WTC11 (cell line): ENCODE measurements at regions not wholly inside any gene's neighbourhood (a gene's known extent, or its start where the extent isn't known, plus 50 kb on each side); places are given as distances from the start of the nearest gene placed in this dataset.

ENCODE experiments used
- ATAC-seq: fragments of 200-7000 bp; cut with Tn5 transposase; 2 replicates; pipeline ENCODE4 v1.10.0; 2021; ENCODE audit warnings: mild to moderate bottlenecking, moderate library complexity
- CTCF ChIA-PET: fragments of 300-600 bp; sonication (Branson Sonifier 250); formaldehyde crosslinking; loops from one replicate; lab custom pipeline; 2021; ENCODE audit warnings: antibody characterized with exemption; lab: Charles Lee
- POLR2A ChIA-PET: fragments of 350-600 bp; sonication (Branson Sonifier 250); formaldehyde crosslinking; loops from one replicate; lab custom pipeline; 2021; ENCODE audit warnings: antibody characterized with exemption; lab: Charles Lee
- DNase-seq: peaks from one replicate; pipeline ENCODE4 v3.0.0; 2021; ENCODE audit warnings: low spot score
- H3K27ac Mint-ChIP-seq: 2 replicates; pipeline ENCODE4 v1.8.0; 2021; ENCODE audit warnings: mixed read lengths
- H3K27me3 Mint-ChIP-seq: 2 replicates; pipeline ENCODE4 v1.8.0; 2021; ENCODE audit warnings: low read depth, mild to moderate bottlenecking, moderate library complexity, mixed read lengths
- H3K36me3 Mint-ChIP-seq: 2 replicates; pipeline ENCODE4 v1.8.0; 2021; ENCODE audit warnings: mixed read lengths
- H3K4me1 Mint-ChIP-seq: 2 replicates; pipeline ENCODE4 v1.8.0; 2022; ENCODE audit warnings: mixed read lengths
- H3K4me3 Mint-ChIP-seq: 2 replicates; pipeline ENCODE4 v1.8.0; 2021; ENCODE audit warnings: mild to moderate bottlenecking, moderate library complexity, mixed read lengths
- H3K9me3 Mint-ChIP-seq: 2 replicates; pipeline ENCODE4 v1.8.0; 2021; ENCODE audit warnings: mixed read lengths
- AR ChIP-seq: fragments of 250-450 bp; sonication (Bioruptor Pico); IDR thresholded peaks from 2 replicates; pipeline ENCODE4 v1.9.0; 2021; ENCODE audit warnings: mild to moderate bottlenecking
- CBFB ChIP-seq: sonication (generic); formaldehyde crosslinking; IDR thresholded peaks from 2 replicates; pipeline ENCODE4 v1.8.1; 2022; ENCODE audit warnings: mild to moderate bottlenecking, low read depth, missing genetic modification reagents
- CREB1 ChIP-seq: sonication (generic); formaldehyde crosslinking; IDR thresholded peaks from 2 replicates; pipeline ENCODE4 v1.8.0; 2023; ENCODE audit warnings: mild to moderate bottlenecking, missing genetic modification reagents
- CREM ChIP-seq: sonication (generic); formaldehyde crosslinking; IDR thresholded peaks from 2 replicates; pipeline ENCODE4 v1.8.1; 2022; ENCODE audit warnings: mild to moderate bottlenecking, missing genetic modification reagents, moderate library complexity
- ELF4 ChIP-seq: sonication (generic); formaldehyde crosslinking; IDR thresholded peaks from 2 replicates; pipeline ENCODE4 v1.8.1; 2022; ENCODE audit warnings: low read depth, mild to moderate bottlenecking, moderate library complexity, missing genetic modification reagents
- ESRRA ChIP-seq: sonication (generic); formaldehyde crosslinking; IDR thresholded peaks from 2 replicates; pipeline ENCODE4 v1.8.1; 2022; ENCODE audit warnings: mild to moderate bottlenecking, missing genetic modification reagents, borderline replicate concordance
- FOXP1 ChIP-seq: sonication (generic); formaldehyde crosslinking; IDR thresholded peaks from 2 replicates; pipeline ENCODE4 v1.8.0; 2022; ENCODE audit warnings: missing genetic modification reagents, mild to moderate bottlenecking, moderate library complexity, borderline replicate concordance
- GRHL2 ChIP-seq: fragments of 250-450 bp; sonication (Bioruptor Pico); IDR thresholded peaks from 2 replicates; pipeline ENCODE4 v1.8.0; 2022; ENCODE audit warnings: mild to moderate bottlenecking, moderate library complexity; ENCODE audit not compliant: insufficient replicate concordance, severe bottlenecking
- HMGA2 ChIP-seq: fragments of 250-450 bp; sonication (Bioruptor Pico); IDR thresholded peaks from 2 replicates; pipeline ENCODE4 v1.4.0; 2021; ENCODE audit warnings: mild to moderate bottlenecking, moderate library complexity
- IRF1 ChIP-seq: sonication (generic); formaldehyde crosslinking; IDR thresholded peaks from 2 replicates; pipeline ENCODE4 v1.8.0; 2023; ENCODE audit warnings: missing genetic modification reagents
- JAZF1 ChIP-seq: fragments of 250-450 bp; sonication (Bioruptor Pico); IDR thresholded peaks from 2 replicates; pipeline ENCODE4 v1.9.0; 2021; ENCODE audit warnings: moderate library complexity, mild to moderate bottlenecking, inconsistent platforms
- MXD4 ChIP-seq: fragments of 250-450 bp; sonication (Bioruptor Pico); IDR thresholded peaks from 2 replicates; pipeline ENCODE4 v1.8.0; 2021; ENCODE audit warnings: mild to moderate bottlenecking, moderate library complexity, borderline replicate concordance
- NFATC4 ChIP-seq: fragments of 250-450 bp; sonication (Bioruptor Pico); IDR thresholded peaks from 2 replicates; pipeline ENCODE4 v1.9.0; 2021; ENCODE audit warnings: mild to moderate bottlenecking
- NR3C1 ChIP-seq: sonication (generic); formaldehyde crosslinking; conservative IDR thresholded peaks from 2 replicates; pipeline ENCODE4 v1.8.1; 2023; ENCODE audit warnings: low read depth, mild to moderate bottlenecking, missing genetic modification reagents
- SMAD3 ChIP-seq: sonication (generic); formaldehyde crosslinking; IDR thresholded peaks from 2 replicates; pipeline ENCODE4 v1.8.0; 2022; ENCODE audit warnings: missing genetic modification reagents, mild to moderate bottlenecking, borderline replicate concordance
- TP53 ChIP-seq: sonication (generic); formaldehyde crosslinking; IDR thresholded peaks from 2 replicates; pipeline ENCODE4 v1.8.1; 2023; ENCODE audit warnings: mild to moderate bottlenecking, missing genetic modification reagents
- USF2 ChIP-seq: sonication (generic); formaldehyde crosslinking; IDR thresholded peaks from 2 replicates; pipeline ENCODE4 v1.8.1; 2023; ENCODE audit warnings: mild to moderate bottlenecking, missing genetic modification reagents, moderate library complexity
- ZBTB21 ChIP-seq: sonication (generic); formaldehyde crosslinking; IDR thresholded peaks from 2 replicates; pipeline ENCODE4 v1.8.1; 2023; ENCODE audit warnings: mild to moderate bottlenecking, missing genetic modification reagents, borderline replicate concordance
- ZNF219 ChIP-seq: sonication (generic); formaldehyde crosslinking; IDR thresholded peaks from 2 replicates; pipeline ENCODE4 v1.8.0; 2023; ENCODE audit warnings: missing genetic modification reagents, mild to moderate bottlenecking, borderline replicate concordance
- ZNF396 ChIP-seq: fragments of 250-450 bp; sonication (Bioruptor Pico); IDR thresholded peaks from 2 replicates; pipeline ENCODE4 v1.8.0; 2021; ENCODE audit warnings: mild to moderate bottlenecking, moderate library complexity, borderline replicate concordance
- ZNF416 ChIP-seq: fragments of 250-450 bp; sonication (Bioruptor Pico); IDR thresholded peaks from 2 replicates; pipeline ENCODE4 v1.9.0; 2021; ENCODE audit warnings: mild to moderate bottlenecking, inconsistent platforms
- ZNF671 ChIP-seq: fragments of 250-450 bp; sonication (Bioruptor Pico); IDR thresholded peaks from 2 replicates; pipeline ENCODE4 v1.8.0; 2021; ENCODE audit warnings: mild to moderate bottlenecking
- TF ChIP-seq, protein P1 (sequence below): fragments of 200-600 bp; IDR thresholded peaks from 2 replicates; pipeline ENCODE4 v1.8.0; 2022; ENCODE audit warnings: antibody characterized with exemption
- TF ChIP-seq, protein P2 (sequence below): sonication (generic); formaldehyde crosslinking; IDR thresholded peaks from 2 replicates; pipeline ENCODE4 v1.8.0; 2022; ENCODE audit warnings: mild to moderate bottlenecking, missing genetic modification reagents

DNA sequence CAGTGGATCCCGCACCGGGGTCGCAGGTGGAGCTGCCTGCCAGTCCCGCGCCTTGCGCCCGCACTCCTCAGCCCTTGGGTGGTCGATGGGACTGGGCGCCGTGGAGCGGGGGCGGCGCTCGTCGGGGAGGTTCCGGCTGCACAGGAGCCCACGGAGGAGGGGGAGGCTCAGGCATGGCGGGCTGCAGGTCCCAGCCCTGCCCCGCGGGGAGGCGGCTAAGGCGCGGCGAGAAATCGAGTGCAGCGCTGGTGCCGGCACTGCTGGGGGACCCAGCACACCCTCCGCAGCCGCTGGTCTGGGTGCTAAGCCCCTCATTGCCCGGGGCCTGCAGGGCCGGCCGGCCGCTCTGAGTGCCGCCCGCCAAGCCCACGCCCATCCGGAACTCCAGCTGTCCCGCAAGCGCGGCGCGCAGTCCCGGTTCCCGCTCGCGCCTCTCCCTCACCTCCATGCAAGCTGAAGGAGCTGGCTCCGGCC is 120.6 kb upstream of the MEF2C start:
- Mint-ChIP-seq H3K4me3 (no peak overlapping the region), H3K27ac (no peak overlapping the region), H3K9me3 (peaks cover 18% of the 10 kb centered on the region), H3K27me3 (no peaks in the 10 kb centered on the region), H3K36me3 (peaks cover 6% of the 10 kb centered on the region), H3K4me1 (no peaks in the 10 kb centered on the region)
- DNase-seq: no peak
- ChIA-PET CTCF (no interaction called here), POLR2A (no interaction called here)
- no peak for ATAC-seq
- TF ChIP-seq GRHL2 (CRISPR knock-in tag): no peak
- no peak for TF ChIP-seq ZNF396 (CRISPR knock-in tag)
- no peak for TF ChIP-seq ZNF671 (CRISPR knock-in tag)
- no peak for TF ChIP-seq NFATC4 (CRISPR knock-in tag)
- TF ChIP-seq CREM (CRISPR knock-in tag): no peak
- TF ChIP-seq HMGA2 (CRISPR knock-in tag): no peak
- no peak for TF ChIP-seq AR (CRISPR knock-in tag)
- no peak for TF ChIP-seq USF2 (CRISPR knock-in tag)
- no peak for TF ChIP-seq CREB1 (CRISPR knock-in tag)
- no peak for TF ChIP-seq MXD4 (CRISPR knock-in tag)
- no peak for TF ChIP-seq JAZF1 (CRISPR knock-in tag)
- TF ChIP-seq ESRRA: no peak

- Mint-ChIP-seq H3K4me3 (no peak overlapping the region), H3K27me3 (no peaks in the 10 kb centered on the region), H3K36me3 (peaks cover 6% of the 10 kb centered on the region), H3K27ac (no peak overlapping the region), H3K9me3 (peaks cover 10% of the 10 kb centered on the region), H3K4me1 (peaks cover 7% of the 10 kb centered on the region)
- ATAC-seq: no peak
- ChIA-PET CTCF (no interaction called here), POLR2A (no interaction called here)
- DNase-seq: no peak
- TF ChIP-seq ZNF396 (CRISPR knock-in tag) (no peak), ELF4 (CRISPR knock-in tag) (no peak), ZNF219 (CRISPR knock-in tag) (no peak), NR3C1 (no peak), CBFB (CRISPR knock-in tag) (no peak), IRF1 (no peak), ZBTB21 (CRISPR knock-in tag) (no peak), FOXP1 (CRISPR knock-in tag) (no peak), MXD4 (CRISPR knock-in tag) (no peak), TP53 (CRISPR knock-in tag) (no peak), ZNF416 (CRISPR knock-in tag) (no peak), ESRRA (no peak), AR (CRISPR knock-in tag) (no peak), SMAD3 (CRISPR knock-in tag) (no peak)
- TF ChIP-seq, protein P1, sequence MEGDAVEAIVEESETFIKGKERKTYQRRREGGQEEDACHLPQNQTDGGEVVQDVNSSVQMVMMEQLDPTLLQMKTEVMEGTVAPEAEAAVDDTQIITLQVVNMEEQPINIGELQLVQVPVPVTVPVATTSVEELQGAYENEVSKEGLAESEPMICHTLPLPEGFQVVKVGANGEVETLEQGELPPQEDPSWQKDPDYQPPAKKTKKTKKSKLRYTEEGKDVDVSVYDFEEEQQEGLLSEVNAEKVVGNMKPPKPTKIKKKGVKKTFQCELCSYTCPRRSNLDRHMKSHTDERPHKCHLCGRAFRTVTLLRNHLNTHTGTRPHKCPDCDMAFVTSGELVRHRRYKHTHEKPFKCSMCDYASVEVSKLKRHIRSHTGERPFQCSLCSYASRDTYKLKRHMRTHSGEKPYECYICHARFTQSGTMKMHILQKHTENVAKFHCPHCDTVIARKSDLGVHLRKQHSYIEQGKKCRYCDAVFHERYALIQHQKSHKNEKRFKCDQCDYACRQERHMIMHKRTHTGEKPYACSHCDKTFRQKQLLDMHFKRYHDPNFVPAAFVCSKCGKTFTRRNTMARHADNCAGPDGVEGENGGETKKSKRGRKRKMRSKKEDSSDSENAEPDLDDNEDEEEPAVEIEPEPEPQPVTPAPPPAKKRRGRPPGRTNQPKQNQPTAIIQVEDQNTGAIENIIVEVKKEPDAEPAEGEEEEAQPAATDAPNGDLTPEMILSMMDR: no peak
- TF ChIP-seq, protein P2, sequence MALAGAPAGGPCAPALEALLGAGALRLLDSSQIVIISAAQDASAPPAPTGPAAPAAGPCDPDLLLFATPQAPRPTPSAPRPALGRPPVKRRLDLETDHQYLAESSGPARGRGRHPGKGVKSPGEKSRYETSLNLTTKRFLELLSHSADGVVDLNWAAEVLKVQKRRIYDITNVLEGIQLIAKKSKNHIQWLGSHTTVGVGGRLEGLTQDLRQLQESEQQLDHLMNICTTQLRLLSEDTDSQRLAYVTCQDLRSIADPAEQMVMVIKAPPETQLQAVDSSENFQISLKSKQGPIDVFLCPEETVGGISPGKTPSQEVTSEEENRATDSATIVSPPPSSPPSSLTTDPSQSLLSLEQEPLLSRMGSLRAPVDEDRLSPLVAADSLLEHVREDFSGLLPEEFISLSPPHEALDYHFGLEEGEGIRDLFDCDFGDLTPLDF (CRISPR knock-in tag): no peak
These were observed 116.9 kb upstream of the MEF2C start for GRCh38 chr5:88999853-89000252.
